Activated T-cell treated with anti-CD3 and anti-CD28 coated beads, Interleukin-2, amount 50 U/mL, for 72 hours (primary cell): ENCODE measurements at regions not wholly inside any gene's neighbourhood (a gene's known extent, or its start where the extent isn't known, plus 50 kb on each side); places are given as distances from the start of the nearest gene placed in this dataset.
"Not testable (repeated sequence)": the region's sequence is repeated elsewhere in the genome, so short reads cannot be mapped to it uniquely, and the experiment has no call there.

Experiments
- ATAC-seq, 2 donors: fragments of 150-1000 bp; cut with Tn5 transposase; replicated peaks in 1 of 2; 2 replicates each; pipeline ENCODE4 v1.10.0; 2021; ENCODE audit warnings: moderate library complexity in 2 of 2, mild to moderate bottlenecking in 1 of 2
- DNase-seq, 2 donors: peaks; one replicate each; pipeline ENCODE4 v3.0.0; 2021 to 2022; ENCODE audit warnings: mixed read lengths in 1 of 2
- H3K27ac Mint-ChIP-seq: one replicate; pipeline ENCODE4 v1.8.0; 2022; ENCODE audit warnings: mild to moderate bottlenecking, moderate library complexity, mixed read lengths
- H3K27me3 Mint-ChIP-seq: one replicate; pipeline ENCODE4 v1.8.0; 2022; ENCODE audit warnings: low read depth, mixed read lengths
- H3K36me3 Mint-ChIP-seq, 2 donors: one replicate each; pipeline ENCODE4 v1.8.0; 2022; ENCODE audit warnings: mixed read lengths in 2 of 2, mild to moderate bottlenecking in 1 of 2; ENCODE audit not compliant: insufficient read depth in 2 of 2
- H3K4me1 Mint-ChIP-seq: one replicate; pipeline ENCODE4 v1.8.0; 2022; ENCODE audit warnings: low read depth, mixed read lengths
- H3K4me3 Mint-ChIP-seq, 2 donors: one replicate each; pipeline ENCODE4 v1.8.0; 2022; ENCODE audit warnings: mild to moderate bottlenecking in 2 of 2, mixed read lengths in 2 of 2, moderate library complexity in 2 of 2
- H3K9me3 Mint-ChIP-seq, 2 donors: one replicate each; pipeline ENCODE4 v1.8.0; 2022; ENCODE audit warnings: mixed read lengths in 2 of 2

DNA sequence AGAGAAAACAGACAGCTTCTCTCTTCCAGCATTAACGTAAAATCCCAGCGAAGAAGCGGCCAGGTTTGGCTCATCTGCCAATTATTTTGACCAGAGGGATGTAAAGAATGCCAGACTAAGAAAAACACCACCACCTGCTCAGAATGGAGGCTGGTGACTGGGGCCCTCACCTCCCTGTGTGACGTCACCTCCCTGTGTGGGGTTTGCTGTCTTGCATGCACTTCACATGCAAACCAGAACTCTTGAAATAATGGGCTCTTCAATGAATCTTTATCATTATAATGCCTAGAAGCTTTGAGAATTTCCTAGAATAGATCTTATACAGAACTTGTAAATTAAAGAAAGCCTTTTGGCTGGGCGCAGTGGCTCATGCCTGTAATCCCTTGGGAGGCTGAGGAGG lies 101.8 kb upstream of the WAC start:
- Mint-ChIP-seq H3K27me3 (no peaks in the 10 kb centered on the region), H3K36me3 (no peaks in the 10 kb centered on the region), H3K27ac (no peak overlapping the region), H3K4me1 (peaks cover 8% of the 10 kb centered on the region), H3K9me3 (no peaks in the 10 kb centered on the region), H3K4me3 (no peak overlapping the region)
- ATAC-seq (no peak), DNase-seq (no peak)

DNA sequence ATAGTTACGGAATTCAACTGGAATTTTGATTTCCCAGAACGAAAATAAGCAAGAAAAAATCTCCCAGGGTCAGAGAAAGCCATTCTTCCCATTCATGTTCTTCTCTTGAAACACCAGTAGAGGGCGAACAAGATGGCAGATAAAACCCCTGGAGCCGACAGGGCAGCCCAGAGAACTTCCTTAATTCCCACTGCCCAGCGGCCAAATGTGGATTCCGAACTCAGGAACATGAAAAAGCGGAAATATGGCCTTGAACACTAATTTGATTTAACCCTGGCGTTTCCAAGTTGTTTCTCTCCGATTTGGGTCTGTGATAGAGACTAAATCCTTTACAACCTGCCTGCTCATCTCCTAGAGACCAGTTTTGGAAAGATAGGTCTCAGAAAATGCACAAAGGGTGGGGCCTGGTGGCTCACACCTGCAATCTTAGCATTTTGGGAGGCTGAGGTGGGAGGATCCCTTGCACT lies 100.7 kb upstream of the WAC start:
- peak; percentile 51 to 59 for ATAC-seq
- H3K27ac Mint-ChIP-seq = no peak overlapping the region

GRCh38 chr10:28434063-28434462 lies 98.9 kb upstream of the WAC start:
- Mint-ChIP-seq H3K9me3 (no peaks in the 10 kb centered on the region), H3K36me3 (no peaks in the 10 kb centered on the region), H3K4me1 (peaks cover 8% of the 10 kb centered on the region), H3K4me3 (no peak overlapping the region), H3K27me3 (peaks cover 13% of the 10 kb centered on the region), H3K27ac (no peak overlapping the region)
- no peak for ATAC-seq
- DNase-seq = no peak

More for the DNA sequence above, 100.7 kb upstream of the WAC start:
- DNase-seq = peak; percentile 11 to 18
- Mint-ChIP-seq H3K4me3 (peak overlapping the region; percentile 51 to 73), H3K27me3 (peaks cover 6% of the 10 kb centered on the region), H3K4me1 (peaks cover 8% of the 10 kb centered on the region), H3K36me3 (no peaks in the 10 kb centered on the region), H3K9me3 (no peaks in the 10 kb centered on the region)

- ATAC-seq = no peak
- Mint-ChIP-seq H3K4me1 (no peaks in the 10 kb centered on the region), H3K27me3 (peaks cover 7% of the 10 kb centered on the region), H3K27ac (no peak overlapping the region), H3K4me3 (no peak overlapping the region), H3K36me3 (no peaks in the 10 kb centered on the region), H3K9me3 (no peaks in the 10 kb centered on the region)
- DNase-seq = no peak
Measured at GRCh38 chr10:28442403-28442802, 90.5 kb upstream of the WAC start.

- H3K27ac Mint-ChIP-seq = no peak overlapping the region
- H3K4me3 Mint-ChIP-seq = no peak overlapping the region
- no peaks in the 10 kb centered on the region for H3K36me3 Mint-ChIP-seq
- no peak for DNase-seq
- ATAC-seq = no peak
- H3K9me3 Mint-ChIP-seq = no peaks in the 10 kb centered on the region
- H3K27me3 Mint-ChIP-seq = no peaks in the 10 kb centered on the region
- no peaks in the 10 kb centered on the region for H3K4me1 Mint-ChIP-seq
Measured at GRCh38 chr10:28444031-28444430, 88.9 kb upstream of the WAC start.

DNA sequence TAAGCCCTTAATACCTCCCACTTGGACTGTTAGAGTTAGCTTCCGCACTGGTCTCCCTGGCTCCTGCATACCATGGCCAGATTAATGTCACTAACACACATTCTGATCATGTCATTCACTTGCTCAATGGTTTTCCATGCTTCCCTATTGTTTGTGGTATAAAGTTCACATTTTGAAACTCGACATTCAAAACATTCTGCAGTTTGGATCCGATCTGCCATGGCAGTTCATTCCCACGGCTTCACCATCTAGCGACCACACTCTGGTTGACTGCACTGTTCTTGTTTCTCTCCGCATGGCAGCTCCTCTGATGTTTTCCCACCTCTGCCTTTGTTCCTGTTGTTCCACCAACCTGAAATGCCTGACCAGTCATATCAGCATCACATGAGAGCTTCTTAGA lies 87.4 kb upstream of the WAC start:
- H3K4me3 Mint-ChIP-seq = no peak overlapping the region
- no peaks in the 10 kb centered on the region for H3K27me3 Mint-ChIP-seq
- H3K9me3 Mint-ChIP-seq = no peaks in the 10 kb centered on the region
- no peak overlapping the region for H3K27ac Mint-ChIP-seq
- DNase-seq (no peak), ATAC-seq (no peak)
- no peaks in the 10 kb centered on the region for H3K36me3 Mint-ChIP-seq
- H3K4me1 Mint-ChIP-seq = no peaks in the 10 kb centered on the region

DNA sequence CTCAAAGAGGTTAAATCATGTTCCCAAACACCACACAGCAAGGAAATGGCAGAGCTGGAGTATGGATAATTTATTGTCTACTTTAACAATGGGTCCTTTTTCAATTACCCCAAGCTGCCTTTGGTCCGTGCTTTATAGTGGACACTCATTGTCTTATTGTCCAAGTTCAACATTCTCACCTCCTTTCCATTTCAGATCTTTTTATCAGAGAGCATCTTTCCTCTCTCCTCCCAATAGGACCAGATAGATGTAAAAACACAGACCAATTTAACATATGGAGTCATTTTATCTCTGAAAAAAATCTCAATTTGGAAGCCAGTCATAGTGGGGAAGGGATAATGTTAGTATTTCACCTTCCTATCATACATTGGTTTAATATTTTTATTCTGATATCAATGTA lies 83.5 kb upstream of the WAC start:
- DNase-seq (no peak), ATAC-seq (no peak)
- Mint-ChIP-seq H3K27ac (no peak overlapping the region), H3K36me3 (no peaks in the 10 kb centered on the region), H3K4me3 (no peak overlapping the region), H3K9me3 (no peaks in the 10 kb centered on the region), H3K27me3 (peaks cover 8% of the 10 kb centered on the region), H3K4me1 (no peaks in the 10 kb centered on the region)

DNA sequence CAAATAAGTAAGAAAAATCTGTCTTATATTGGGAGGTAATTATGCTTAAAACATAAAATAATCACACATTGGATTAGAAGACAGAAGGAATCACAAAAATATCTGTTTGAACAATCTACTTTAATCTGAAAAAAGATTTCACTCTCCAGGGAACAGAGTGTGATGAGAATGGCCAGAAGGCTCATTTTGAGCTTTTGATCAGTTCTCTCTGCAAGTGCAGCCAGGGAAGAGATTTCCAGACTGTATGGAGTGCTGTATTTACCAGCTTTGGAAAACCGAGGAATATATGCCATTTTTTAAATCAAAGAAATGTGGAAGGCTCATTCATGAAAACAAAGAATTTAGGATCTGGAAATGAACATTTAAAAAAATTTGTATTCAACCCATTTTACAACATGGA lies 83.0 kb upstream of the WAC start:
- Mint-ChIP-seq H3K36me3 (no peaks in the 10 kb centered on the region), H3K9me3 (no peaks in the 10 kb centered on the region), H3K4me1 (no peaks in the 10 kb centered on the region), H3K27me3 (peaks cover 8% of the 10 kb centered on the region), H3K4me3 (no peak overlapping the region), H3K27ac (no peak overlapping the region)
- no peak for ATAC-seq
- no peak for DNase-seq

DNA sequence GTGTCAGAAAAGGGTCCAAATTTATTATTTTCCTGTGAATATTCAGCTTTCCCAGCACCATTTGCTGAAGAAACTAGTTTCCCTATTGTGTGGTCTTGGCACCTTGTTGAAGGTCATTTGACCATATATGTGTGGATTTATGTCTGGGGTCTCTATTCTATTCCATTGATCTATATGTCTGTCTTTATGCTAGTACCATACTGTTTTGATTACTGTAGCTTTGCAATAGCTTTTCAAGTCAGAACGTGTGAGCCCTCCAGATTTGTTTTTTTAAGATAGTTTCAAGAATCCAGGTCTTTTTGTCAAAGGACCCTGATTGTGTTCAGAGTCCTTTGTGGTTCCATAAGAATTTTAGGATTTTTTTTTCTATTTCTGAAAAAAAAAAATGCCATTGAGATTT lies 79.0 kb upstream of the WAC start:
- no peaks in the 10 kb centered on the region for H3K4me1 Mint-ChIP-seq
- no peak overlapping the region for H3K4me3 Mint-ChIP-seq
- H3K36me3 Mint-ChIP-seq = no peaks in the 10 kb centered on the region

DNA sequence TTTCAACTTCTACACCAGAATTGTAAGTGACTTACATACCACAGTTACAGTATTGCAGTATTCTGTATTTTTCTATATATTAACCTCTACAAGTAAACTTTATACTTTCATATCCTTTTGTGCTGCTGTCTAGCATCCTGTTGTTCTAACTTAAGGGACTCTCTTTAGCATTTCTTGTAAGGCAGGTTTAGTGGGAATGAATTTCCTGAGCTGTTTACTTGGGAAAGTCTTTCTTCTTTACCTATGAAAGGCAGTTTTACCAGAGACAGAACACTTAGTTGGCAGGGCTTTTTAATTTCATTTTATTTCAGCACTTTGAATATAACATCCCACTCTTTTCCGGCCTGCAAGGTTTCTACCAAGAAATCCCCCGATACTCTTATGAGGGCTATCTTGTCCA lies 75.8 kb upstream of the WAC start:
- ATAC-seq = no peak
- H3K4me3 Mint-ChIP-seq = no peak overlapping the region
- DNase-seq = no peak
- no peaks in the 10 kb centered on the region for H3K4me1 Mint-ChIP-seq
- H3K36me3 Mint-ChIP-seq = no peaks in the 10 kb centered on the region
- peaks cover 21% of the 10 kb centered on the region for H3K27me3 Mint-ChIP-seq
- no peaks in the 10 kb centered on the region for H3K9me3 Mint-ChIP-seq
- H3K27ac Mint-ChIP-seq = no peak overlapping the region

More for the DNA sequence above, 79.0 kb upstream of the WAC start:
- no peak for DNase-seq
- Mint-ChIP-seq H3K27ac (no peak overlapping the region), H3K27me3 (peaks cover 17% of the 10 kb centered on the region), H3K9me3 (no peaks in the 10 kb centered on the region)
- ATAC-seq = no peak

- H3K4me3 Mint-ChIP-seq, H3K4me1 Mint-ChIP-seq, ATAC-seq, H3K36me3 Mint-ChIP-seq, H3K27ac Mint-ChIP-seq, H3K9me3 Mint-ChIP-seq, DNase-seq: not testable (repeated sequence)
- H3K27me3 Mint-ChIP-seq = peaks cover 21% of the 10 kb centered on the region
Measured at GRCh38 chr10:28457873-28458272, 75.0 kb upstream of the WAC start.

GRCh38 chr10:28459453-28460144 lies 73.3 kb upstream of the WAC start:
- peaks cover 12% of the 10 kb centered on the region for H3K27me3 Mint-ChIP-seq
- ATAC-seq (no peak), DNase-seq (no peak)
- H3K9me3 Mint-ChIP-seq = no peaks in the 10 kb centered on the region
- H3K4me1 Mint-ChIP-seq = no peaks in the 10 kb centered on the region
- no peaks in the 10 kb centered on the region for H3K36me3 Mint-ChIP-seq
- no peak overlapping the region for H3K4me3 Mint-ChIP-seq
- H3K27ac Mint-ChIP-seq = no peak overlapping the region

GRCh38 chr10:28463141-28463540 lies 69.8 kb upstream of the WAC start:
- peaks cover 11% of the 10 kb centered on the region for H3K27me3 Mint-ChIP-seq
- H3K9me3 Mint-ChIP-seq = no peaks in the 10 kb centered on the region
- no peaks in the 10 kb centered on the region for H3K4me1 Mint-ChIP-seq
- no peak overlapping the region for H3K27ac Mint-ChIP-seq
- ATAC-seq (no peak), DNase-seq (no peak)
- H3K4me3 Mint-ChIP-seq = no peak overlapping the region
- no peaks in the 10 kb centered on the region for H3K36me3 Mint-ChIP-seq

DNA sequence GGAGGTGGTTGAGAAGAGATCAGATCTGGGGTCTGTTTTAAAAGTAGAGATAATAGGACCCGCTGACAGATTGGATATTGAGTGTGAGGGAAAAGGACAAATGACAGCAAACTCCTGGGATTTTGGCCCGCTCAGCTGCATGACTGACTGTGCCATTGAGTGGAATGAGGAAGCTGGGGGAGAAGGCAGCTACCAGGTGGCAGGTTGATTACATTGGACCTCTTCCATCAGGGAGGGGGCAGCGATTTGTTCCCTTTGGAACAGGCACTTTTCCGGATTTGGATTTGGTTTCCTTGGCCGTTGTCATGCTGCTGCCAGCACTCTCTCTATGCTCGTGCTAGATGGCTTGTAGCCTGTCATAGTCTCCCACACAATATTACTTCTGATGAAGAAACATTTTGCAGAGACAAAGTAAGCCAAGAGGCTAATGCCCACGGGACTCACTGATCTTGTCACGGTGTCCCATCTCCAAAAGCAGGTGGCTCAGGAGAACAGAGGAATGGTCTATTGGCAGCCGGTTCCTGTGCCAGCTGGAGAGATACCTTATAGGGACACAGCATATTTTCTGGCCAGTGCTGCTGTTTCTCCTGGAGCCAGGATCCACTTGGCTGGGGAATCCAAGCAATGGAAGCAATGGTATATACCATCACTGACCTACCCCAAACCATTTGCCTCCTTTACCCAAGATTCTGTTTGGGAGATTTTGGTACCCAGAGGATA lies 69.1 kb upstream of the WAC start:
- Mint-ChIP-seq H3K36me3 (no peaks in the 10 kb centered on the region), H3K9me3 (no peaks in the 10 kb centered on the region), H3K27ac (no peak overlapping the region), H3K27me3 (peaks cover 4% of the 10 kb centered on the region), H3K4me3 (no peak overlapping the region), H3K4me1 (no peaks in the 10 kb centered on the region)
- DNase-seq = no peak
- no peak for ATAC-seq
